Fibroblast of peridontal ligament (primary cell): ENCODE measurements at regions not wholly inside any gene's neighbourhood (a gene's known extent, or its start where the extent isn't known, plus 50 kb on each side); places are given as distances from the start of the nearest gene placed in this dataset.
"Not testable (repeated sequence)": the region's sequence is repeated elsewhere in the genome, so short reads cannot be mapped to it uniquely, and the experiment has no call there.

ENCODE experiments used
- DNase-seq: peaks from one replicate; pipeline ENCODE4 v3.0.0-alpha.2; 2010; ENCODE audit errors: extremely low read depth

DNA sequence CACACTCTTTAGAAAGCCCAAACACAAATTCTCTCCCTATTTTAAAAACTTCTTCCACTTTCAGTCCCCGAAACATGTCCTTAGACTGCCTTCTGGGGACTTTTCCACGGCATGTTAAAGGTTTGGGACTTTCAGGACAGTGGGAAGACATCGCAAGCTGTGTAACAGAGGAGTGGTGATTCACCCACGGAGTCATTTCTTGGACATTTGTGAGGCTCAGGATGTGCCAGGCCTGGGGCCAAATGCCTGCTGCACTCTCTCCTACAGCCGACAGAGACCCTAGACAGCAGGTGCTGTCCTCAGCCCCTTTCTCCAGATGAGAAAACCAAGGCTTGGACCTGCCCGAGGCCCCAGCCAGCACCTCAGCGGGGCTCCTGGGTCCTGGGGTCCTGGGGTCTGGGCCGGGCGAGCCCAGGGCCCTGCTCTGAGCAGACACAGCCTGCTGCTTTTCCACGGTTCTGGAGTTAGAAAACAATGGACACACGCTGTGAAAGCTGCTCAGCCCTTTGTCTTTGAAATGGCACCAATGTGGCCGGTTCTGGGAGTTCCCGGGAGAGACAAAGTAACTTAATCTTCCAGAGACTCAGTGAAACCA lies 370.2 kb upstream of the SFSWAP start:
- no peak for DNase-seq

DNA sequence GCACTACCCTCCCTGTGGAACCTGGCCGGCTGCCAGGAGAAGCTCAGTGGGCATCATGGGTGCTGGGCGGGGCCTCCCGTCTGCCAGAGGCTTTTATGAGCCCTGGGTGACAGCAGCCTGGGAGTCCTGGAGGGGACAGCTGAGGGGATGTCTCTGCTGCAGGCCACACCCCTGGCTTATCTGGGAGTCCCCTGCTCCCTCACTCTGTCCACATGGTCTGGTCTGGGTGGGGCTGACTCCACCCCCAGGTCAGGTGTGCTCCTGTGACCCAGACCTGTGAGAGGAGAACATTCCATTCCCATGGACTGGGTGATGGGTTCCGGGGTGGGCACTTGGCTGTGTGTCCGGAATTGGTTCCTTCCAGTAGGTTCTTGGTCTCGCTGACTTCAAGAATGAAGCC lies 369.3 kb upstream of the SFSWAP start:
- DNase-seq, result not testable (repeated sequence)

DNA sequence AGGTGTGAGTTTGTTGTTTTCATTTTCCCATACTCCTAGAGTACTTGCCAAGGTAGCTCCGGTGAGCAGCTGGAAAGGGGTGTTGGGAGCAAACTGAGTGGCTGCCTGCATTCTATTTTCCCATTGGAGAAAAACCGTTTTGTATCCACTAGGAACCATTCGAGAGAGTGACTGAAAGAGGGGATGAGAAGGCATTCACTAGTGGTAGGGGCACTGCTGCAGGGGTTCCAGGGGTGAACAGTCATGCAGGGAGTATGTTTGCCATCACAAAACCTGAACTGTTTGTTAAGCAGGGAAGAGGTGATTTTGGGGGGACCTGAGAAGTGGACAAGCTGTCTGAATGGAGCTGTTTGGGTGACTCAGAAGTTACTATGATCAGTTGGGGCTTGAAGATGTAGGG lies 367.5 kb upstream of the SFSWAP start:
- DNase-seq, result not testable (repeated sequence)

DNA sequence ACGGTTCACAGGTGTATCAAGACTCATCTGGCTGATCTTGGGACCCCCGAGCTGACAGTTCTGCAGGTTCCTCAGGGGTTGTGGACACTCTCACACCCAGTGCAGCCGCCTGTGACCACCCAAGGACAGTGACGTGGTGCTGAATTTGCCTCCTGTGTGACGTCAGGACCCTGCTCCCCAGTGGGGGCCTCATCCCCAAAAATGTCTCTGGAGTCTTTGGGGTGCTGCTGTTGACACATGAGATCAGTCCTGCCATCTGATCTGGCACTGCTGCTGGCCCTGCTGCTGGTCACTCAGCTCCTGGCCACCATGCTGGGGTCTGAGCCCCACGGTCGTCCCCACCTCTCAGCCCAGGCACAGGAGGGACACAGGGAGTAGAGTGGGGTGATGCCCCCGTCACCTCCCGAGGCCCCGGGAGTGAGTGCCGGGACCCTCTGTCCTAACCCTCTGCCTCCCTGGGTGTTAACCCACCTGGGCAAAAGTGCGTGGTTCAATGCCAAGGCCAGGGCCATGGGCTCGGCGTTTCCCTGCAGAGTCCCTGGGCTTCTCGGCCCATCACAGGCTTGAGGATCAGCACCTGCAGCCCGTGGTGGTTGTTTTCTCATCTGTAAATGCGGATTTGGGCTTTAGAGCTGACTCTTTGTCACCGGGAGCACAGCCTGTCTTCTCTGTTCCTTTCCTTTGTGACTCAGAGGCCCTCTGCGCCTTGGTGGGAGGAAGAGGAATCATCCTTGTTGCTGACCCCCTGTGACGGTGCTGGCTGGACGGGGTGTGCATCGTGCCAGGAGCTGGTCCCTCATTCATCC lies 366.0 kb upstream of the SFSWAP start:
- not testable (repeated sequence) for DNase-seq

- no peak for DNase-seq
Observed at GRCh38 chr12:131345521-131346436, 365.1 kb upstream of the SFSWAP start.

DNA sequence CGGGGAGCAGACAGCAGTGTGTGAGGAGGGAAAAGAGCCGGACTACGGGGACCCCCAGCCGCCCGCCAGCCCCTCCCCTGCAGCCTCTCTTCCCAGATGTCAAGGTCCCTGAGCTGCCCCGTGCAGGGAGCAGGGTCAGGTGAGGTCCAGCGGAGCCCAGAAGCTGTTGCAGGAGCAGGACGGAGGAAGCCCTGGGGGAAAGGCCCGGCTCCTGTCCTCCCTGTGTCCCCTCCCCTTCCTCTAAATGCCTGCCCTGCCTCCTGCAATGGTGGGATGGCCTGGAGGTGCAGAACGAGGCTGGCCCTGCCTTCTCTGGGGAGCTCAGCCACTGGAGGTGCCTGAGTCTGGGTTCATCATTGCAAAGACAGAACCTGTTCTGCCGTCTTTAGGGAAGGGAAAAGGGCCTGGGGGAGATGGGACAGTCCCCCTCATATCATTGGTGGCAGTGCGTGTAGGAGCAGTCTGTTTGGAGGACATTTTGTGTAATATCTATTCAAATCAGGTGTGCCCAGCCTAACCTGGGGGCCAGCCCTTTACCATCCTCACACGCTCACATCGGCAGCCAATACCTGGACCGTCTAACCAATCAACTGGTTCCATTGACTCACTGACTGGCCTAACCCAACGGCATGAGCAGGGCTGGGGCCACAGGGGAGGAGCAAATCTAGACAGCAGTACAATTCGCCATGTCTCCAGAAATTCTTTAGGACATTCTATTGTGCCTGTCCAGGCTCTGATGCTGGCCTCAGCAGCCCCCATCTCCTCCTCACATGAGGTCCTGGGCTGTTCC lies 364.1 kb upstream of the SFSWAP start:
- DNase-seq, result no peak

- DNase-seq, result no peak
Observed at GRCh38 chr12:131347345-131347714, 363.6 kb upstream of the SFSWAP start.

- no peak for DNase-seq
Observed at GRCh38 chr12:131347732-131348131, 363.2 kb upstream of the SFSWAP start.

DNA sequence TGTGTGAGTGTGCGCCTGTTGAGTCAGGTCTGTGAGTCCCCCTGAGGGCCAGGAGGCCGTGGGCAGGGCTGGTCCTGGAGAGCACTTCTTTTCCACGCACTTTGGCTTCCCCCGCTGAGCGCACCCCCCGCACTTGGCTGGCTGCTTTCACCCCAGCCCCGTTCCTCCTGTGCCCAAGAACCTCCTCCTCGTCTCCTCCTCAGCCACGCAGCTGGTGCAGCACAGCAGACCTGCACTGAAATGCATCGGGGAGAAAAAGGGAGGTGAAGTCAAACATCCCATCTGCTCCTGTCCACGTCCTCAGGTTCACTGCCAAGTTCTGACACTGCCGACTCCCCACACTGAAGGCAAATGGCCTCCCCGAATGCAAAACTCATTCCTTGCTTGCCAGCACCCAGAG lies 362.7 kb upstream of the SFSWAP start:
- DNase-seq, result no peak

GRCh38 chr12:131348646-131349045 lies 362.2 kb upstream of the SFSWAP start:
- no peak for DNase-seq

GRCh38 chr12:131349397-131350127 lies 361.3 kb upstream of the SFSWAP start:
- DNase-seq, result no peak

DNA sequence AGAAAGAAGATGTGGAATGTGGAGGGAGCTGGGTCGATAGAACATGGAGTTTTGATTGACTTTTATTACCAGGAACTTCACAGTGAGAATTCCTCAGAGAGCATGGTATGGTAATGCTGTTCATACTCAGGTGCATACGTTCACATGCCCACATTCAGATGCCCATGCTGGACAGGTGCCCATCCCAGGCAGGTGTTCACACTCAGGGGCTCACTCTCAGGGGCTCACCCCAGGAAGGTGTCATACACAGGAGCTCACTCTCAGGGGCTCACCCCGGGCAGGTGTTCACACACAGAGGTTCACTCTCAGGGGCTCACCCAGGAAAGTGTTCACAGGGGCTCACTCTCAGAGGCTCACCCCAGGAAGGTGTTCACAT lies 360.0 kb upstream of the SFSWAP start:
- no peak for DNase-seq

DNA sequence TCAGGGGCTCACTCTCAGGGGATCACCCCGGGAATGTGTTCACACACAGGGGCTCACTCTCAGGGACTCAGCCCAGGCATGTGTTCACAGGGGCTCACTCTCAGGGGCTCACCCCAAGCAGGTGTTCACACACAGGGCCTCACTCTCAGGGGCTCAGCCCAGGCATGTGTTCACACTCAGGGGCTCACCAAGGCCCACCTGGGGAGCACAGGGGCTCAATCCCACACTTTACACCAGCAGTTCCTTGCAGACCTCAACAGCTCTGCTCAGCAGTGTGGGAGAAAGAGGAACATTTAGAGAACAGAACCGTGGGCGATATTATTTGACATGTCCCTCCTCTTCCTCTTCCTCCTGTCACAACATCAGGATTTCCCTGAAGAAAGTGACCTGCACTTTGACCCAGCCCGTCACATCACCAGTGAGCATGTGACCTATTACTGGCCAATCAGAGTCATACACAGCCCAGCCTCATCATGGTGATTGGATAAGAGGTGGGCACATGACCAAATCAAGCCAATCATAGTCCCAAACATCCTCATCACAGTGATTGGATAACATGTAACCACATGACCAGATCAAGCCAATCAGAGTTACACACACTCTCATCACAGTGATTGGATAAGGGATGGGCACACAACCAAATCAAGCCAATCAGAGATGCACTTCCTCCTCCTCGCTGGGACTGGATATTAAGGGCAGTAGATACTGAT lies 359.4 kb upstream of the SFSWAP start:
- DNase-seq, result no peak

DNA sequence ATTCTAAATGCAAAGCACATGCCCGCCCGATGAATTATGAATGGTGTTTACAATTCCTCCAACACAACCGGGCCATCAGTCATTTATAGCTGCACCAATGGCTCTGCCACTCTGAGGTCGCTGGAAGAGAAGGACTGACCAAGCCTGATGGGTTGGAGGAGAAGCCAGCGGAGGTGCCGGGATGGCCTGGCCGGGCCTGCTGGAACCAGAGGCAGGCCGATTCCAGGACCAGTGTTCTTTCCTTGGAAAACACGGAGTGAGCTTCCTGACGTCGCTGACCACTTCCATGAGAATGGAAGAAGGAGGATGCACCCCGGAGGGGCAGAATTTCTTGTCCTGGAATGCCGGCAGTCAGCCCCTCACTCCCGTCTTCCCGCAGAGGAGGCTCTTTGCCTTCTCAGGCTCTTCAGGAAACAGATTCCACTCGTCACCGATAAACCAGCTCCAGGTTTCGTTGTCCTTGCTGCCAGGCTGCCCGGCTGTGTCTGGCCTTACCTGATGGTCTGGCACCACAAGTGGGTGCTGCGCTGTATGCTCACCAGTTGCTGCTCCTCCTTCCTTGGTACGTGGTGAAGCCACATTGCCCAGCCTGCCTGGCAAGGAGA lies 358.5 kb upstream of the SFSWAP start:
- DNase-seq, result no peak

- DNase-seq, result no peak
Observed at GRCh38 chr12:131353376-131353775, 357.5 kb upstream of the SFSWAP start.

GRCh38 chr12:131353826-131354225 lies 357.1 kb upstream of the SFSWAP start:
- DNase-seq, result no peak

- DNase-seq, result no peak
Observed at GRCh38 chr12:131355361-131356245, 355.3 kb upstream of the SFSWAP start.

DNA sequence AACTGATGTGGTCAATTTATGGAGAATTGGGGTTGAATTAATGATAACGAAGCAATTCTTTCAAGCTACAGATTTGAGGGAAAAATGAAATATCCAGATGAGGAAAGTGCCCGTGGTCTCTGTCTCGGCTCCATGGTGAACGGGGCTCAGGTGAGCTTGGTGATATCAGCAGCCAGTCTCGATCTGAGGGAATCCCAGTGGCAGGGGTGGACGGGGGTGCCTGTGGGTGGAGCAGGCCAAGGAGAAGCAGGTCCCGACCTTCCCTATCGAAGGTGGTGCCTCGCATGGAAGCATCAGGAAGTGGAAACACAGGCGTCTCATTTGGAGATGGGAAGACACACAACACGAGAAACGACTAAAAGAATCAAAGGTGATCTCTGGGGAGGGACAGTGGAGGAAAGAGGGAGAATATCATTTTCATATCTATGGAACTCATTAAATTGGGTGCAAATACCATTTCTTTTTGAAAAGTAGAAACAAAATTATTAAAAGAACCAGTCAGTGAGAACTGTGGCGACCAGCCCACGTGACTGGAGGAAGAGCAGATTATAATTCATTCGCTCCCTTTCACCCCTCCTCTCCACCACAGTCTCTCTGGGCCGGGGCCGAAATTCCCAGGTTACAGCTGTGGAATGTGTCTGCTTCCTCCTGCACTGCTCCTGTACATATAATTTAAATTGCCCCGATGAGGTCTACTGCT lies 354.3 kb upstream of the SFSWAP start:
- no peak for DNase-seq
